Heart right ventricle (tissue), 16 donors: ENCODE measurements at regions not wholly inside any gene's neighbourhood (a gene's known extent, or its start where the extent isn't known, plus 50 kb on each side); places are given as distances from the start of the nearest gene placed in this dataset.

Source experiments
- ATAC-seq, 8 donors: fragments of 200-7000 bp; cut with Tn5 transposase; one replicate each; pipeline ENCODE4 v1.9.1; 2020; ENCODE audit warnings: mild to moderate bottlenecking in 8 of 8, moderate library complexity in 8 of 8, moderate number of reproducible peaks in 1 of 8
- DNase-seq, 2 donors: peaks; one replicate each; pipeline ENCODE4 v3.0.0-alpha.2; 2020
- H3K27ac ChIP-seq, 10 donors: fragments of 200-600 bp; sonication (generic) in 2 of 10; one replicate each; pipeline versions ENCODE4 v1.5.0 to v1.8.0; 2020 to 2022; ENCODE audit warnings: mild to moderate bottlenecking in 3 of 10
- H3K27me3 ChIP-seq, 7 donors: fragments of 200-600 bp; one replicate each; pipeline ENCODE4 v1.8.0; 2021 to 2022; ENCODE audit warnings: mild to moderate bottlenecking in 2 of 7
- H3K36me3 ChIP-seq, 9 donors: fragments of 200-600 bp; sonication (generic) in 1 of 9; one replicate each; pipeline versions ENCODE4 v1.5.0 to v1.8.0; 2020 to 2022; ENCODE audit warnings: mild to moderate bottlenecking in 2 of 9
- H3K4me1 ChIP-seq, 9 donors: fragments of 200-600 bp; sonication (generic) in 1 of 9; one replicate each; pipeline versions ENCODE4 v1.5.0 to v1.8.0; 2020 to 2022; ENCODE audit warnings: mild to moderate bottlenecking in 4 of 9
- H3K4me3 ChIP-seq, 10 donors: fragments of 200-600 bp; sonication (generic) in 2 of 10; one replicate each; pipeline versions ENCODE4 v1.5.0 to v1.8.0; 2020 to 2022; ENCODE audit warnings: mild to moderate bottlenecking in 7 of 10, moderate library complexity in 2 of 10
- H3K9me3 ChIP-seq, 11 donors: fragments of 200-600 bp in 10 of 11; sonication (generic) in 2 of 11; one replicate each; pipeline versions ENCODE4 v1.5.0 to v1.8.0; 2013 to 2022; ENCODE audit warnings: mild to moderate bottlenecking in 2 of 11, control low read depth in 1 of 11, moderate library complexity in 1 of 11
- CTCF ChIP-seq, 9 donors: fragments of 200-600 bp; sonication (generic) in 2 of 9; IDR thresholded peaks; one replicate each; pipeline versions ENCODE4 v1.5.0 to v1.8.0; 2021 to 2022; ENCODE audit warnings: antibody characterized with exemption in 9 of 9, mild to moderate bottlenecking in 5 of 9, moderate library complexity in 1 of 9
- WGBS, 2 donors: extraction: QIAGEN DNeasy Blood & Tissue Kit; methylation state at CpG; one replicate each; pipeline ENCODE4 v1.1.7; 2013; ENCODE audit warnings: inconsistent platforms in 1 of 2; 5-methylcytosine and 5-hydroxymethylcytosine counted together
- intact Hi-C, 10 donors: fragments of 100-400 bp; cut with DNase I; formaldehyde crosslinking; loops; one replicate each; pipeline versions ENCODE4 v1.11.1 to v1.14.2; 2022
- donor health status: Arrhythmogenic right ventricular cardiomyopathy.
- donor health status: ischemic (EF 13 %, LVEDD 7.1; RV severe dilation, severe dysfunction).
- donor health status: healthy with polysubstance abuse.
- donor health status: DM: no; HTN: yes; CAD: no.
- donor health status: DM: no; HTN: no; CAD: no.
- donor health status: ischemic (EF 25% LVEDD 6.9; RV normal size, moderate dysfunction).
- donor health status: ischemic (EF 25% LVEDD 5.7; RV mildly dilated, moderate dysfunction).
- donor health status: healthy.
- donor health status: DM: yes; HTN: yes; CAD: no.
- donor health status: Ischemic cardiomyopathy.
- donor health status: ischemic (EF 35%, LVEDD 5.7; RV mildly dilated, moderate dysfunction).
- donor health status: nonischemic (EF 11% LVEDD 7.7; RV severe dilation, severe dysfunction).
- donor health status: DM: yes; HTN: yes; CAD: no.
- donor health status: PGD.
- donor health status: ischemic (EF 29% LVEDD 5.4; RV normal size, mild dysfunction).
- donor health status: nonischemic (EF 23%, LVEDD 6.1; RV moderate dilation, normal function).

GRCh38 chr5:124949862-124950261, 203.4 kb upstream of the ZNF608 start:
- no peak overlapping the region for H3K4me3 ChIP-seq
- no peaks in the 10 kb centered on the region for H3K27me3 ChIP-seq
- ATAC-seq (peak in 4 of 8 donors; percentile 44 to 86 (median 64)), DNase-seq (no peak)
- no peaks in the 10 kb centered on the region for H3K36me3 ChIP-seq
- no peaks in the 10 kb centered on the region for H3K9me3 ChIP-seq
- TF ChIP-seq CTCF (IDR thresholded peaks at IDR 0.05): no peak
- H3K4me1 ChIP-seq: peaks cover 0 to 21% (median 9%) of the 10 kb centered on the region in 9 donors
- no peak overlapping the region for H3K27ac ChIP-seq
- intact Hi-C loops: no loop called here
- 59 to 60% methylated on average over 4 of the region's 4 CpGs for WGBS, 2 donors

DNA sequence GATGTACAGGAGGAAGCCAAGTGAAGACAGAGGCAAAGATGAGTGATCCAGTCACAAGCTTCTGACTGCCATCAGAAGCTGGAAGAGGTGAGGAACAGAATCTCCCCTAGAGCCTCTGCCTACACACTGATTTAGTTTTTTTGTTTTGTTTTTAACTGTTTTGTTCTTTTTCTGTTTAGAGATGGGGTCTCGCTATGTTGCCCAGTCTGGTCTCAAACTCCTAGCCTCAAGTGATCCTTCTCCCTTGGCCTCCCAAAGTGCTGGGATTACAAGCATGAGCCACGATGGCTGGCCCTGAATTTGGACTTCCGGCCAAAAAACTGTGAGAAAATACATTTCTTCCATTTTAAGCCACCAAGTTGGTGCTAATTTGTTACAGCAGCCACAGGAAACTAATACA, 204.7 kb upstream of the ZNF608 start:
- Histone ChIP-seq H3K9me3 (no peaks in the 10 kb centered on the region), H3K4me3 (no peak overlapping the region), H3K27ac (no peak overlapping the region), H3K27me3 (no peaks in the 10 kb centered on the region), H3K4me1 (peaks cover 0 to 21% (median 9%) of the 10 kb centered on the region in 9 donors), H3K36me3 (no peaks in the 10 kb centered on the region)
- ATAC-seq: no peak
- TF ChIP-seq CTCF (IDR thresholded peaks at IDR 0.05): no peak
- intact Hi-C loops: no loop called here
- no peak for DNase-seq
- WGBS, 2 donors: 96 to 98% methylated on average over 3 of the region's 3 CpGs

DNA sequence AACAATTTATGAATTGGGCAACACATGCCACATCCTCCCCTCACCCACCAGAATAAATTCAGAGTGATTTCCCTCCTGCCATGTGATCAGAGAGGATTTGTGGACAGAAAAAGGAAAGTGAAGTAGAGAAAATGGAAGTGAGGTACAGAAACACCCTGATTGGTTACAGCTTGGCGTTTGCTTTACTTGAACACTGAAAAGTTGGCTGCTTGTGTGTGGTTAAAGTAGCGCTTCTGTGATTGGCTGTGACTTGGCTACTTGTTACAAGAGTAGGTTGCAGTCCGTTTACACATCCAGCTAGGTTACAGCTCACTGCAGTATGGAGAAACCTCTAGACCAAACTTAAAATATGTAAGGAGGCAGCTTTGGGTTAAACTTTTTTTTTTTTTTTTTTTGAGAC, 205.2 kb upstream of the ZNF608 start:
- no peak for TF ChIP-seq CTCF (IDR thresholded peaks at IDR 0.05)
- no peak for ATAC-seq

GRCh38 chr5:124952079-124952478, 205.6 kb upstream of the ZNF608 start:
- 94 to 98% methylated on average over 7 of the region's 7 CpGs for WGBS, 2 donors
- Histone ChIP-seq H3K27ac (no peak overlapping the region), H3K9me3 (no peaks in the 10 kb centered on the region), H3K27me3 (no peaks in the 10 kb centered on the region), H3K4me3 (no peak overlapping the region), H3K4me1 (peaks cover 0 to 21% (median 9%) of the 10 kb centered on the region in 9 donors), H3K36me3 (no peaks in the 10 kb centered on the region)
- DNase-seq (no peak), ATAC-seq (no peak)
- intact Hi-C loops: no loop called here
- no peak for TF ChIP-seq CTCF (IDR thresholded peaks at IDR 0.05)

More for the DNA sequence above, 205.2 kb upstream of the ZNF608 start:
- Histone ChIP-seq H3K27ac (no peak overlapping the region), H3K4me1 (peaks cover 0 to 21% (median 9%) of the 10 kb centered on the region in 9 donors), H3K36me3 (no peaks in the 10 kb centered on the region), H3K4me3 (no peak overlapping the region), H3K27me3 (no peaks in the 10 kb centered on the region), H3K9me3 (no peaks in the 10 kb centered on the region)
- 91 to 97% methylated on average over 3 of the region's 3 CpGs for WGBS, 2 donors
- DNase-seq: no peak
- intact Hi-C loops: no loop called here
